Hepatocyte (in vitro differentiated cells): ENCODE measurements at regions not wholly inside any gene's neighbourhood (a gene's known extent, or its start where the extent isn't known, plus 50 kb on each side); places are given as distances from the start of the nearest gene placed in this dataset.

Experiments
- DNase-seq: peaks from one replicate; pipeline ENCODE4 v3.0.0-alpha.2; 2016; ENCODE audit warnings: low spot score
- H2AFZ ChIP-seq: fragments of 200-600 bp; sonication (generic); 2 replicates; pipeline ENCODE4 v1.6.0; 2016; ENCODE audit warnings: antibody characterized with exemption, mild to moderate bottlenecking
- H3K27ac ChIP-seq: fragments of 200-600 bp; sonication (generic); 2 replicates; pipeline ENCODE4 v1.5.1; 2016; ENCODE audit warnings: mild to moderate bottlenecking
- H3K27me3 ChIP-seq: fragments of 200-600 bp; sonication (generic); 2 replicates; pipeline ENCODE4 v1.6.1; 2016
- H3K36me3 ChIP-seq: fragments of 200-600 bp; sonication (generic); replicated peaks from 2 replicates; pipeline ENCODE4 v1.5.1; 2016; ENCODE audit warnings: low read depth; ENCODE audit not compliant: insufficient read depth
- H3K4me1 ChIP-seq: fragments of 200-600 bp; sonication (generic); 2 replicates; pipeline ENCODE4 v1.5.1; 2016; ENCODE audit warnings: mild to moderate bottlenecking, moderate library complexity; ENCODE audit not compliant: insufficient read depth
- H3K4me2 ChIP-seq: fragments of 200-600 bp; sonication (generic); 2 replicates; pipeline ENCODE4 v1.6.0; 2016
- H3K4me3 ChIP-seq: fragments of 200-600 bp; sonication (generic); 2 replicates; pipeline ENCODE4 v1.5.1; 2016; ENCODE audit warnings: mild to moderate bottlenecking
- H3K79me2 ChIP-seq: fragments of 200-600 bp; sonication (generic); 2 replicates; pipeline ENCODE4 v1.6.0; 2017; ENCODE audit warnings: mild to moderate bottlenecking
- H3K9me2 ChIP-seq: fragments of 200-600 bp; sonication (generic); replicated peaks from 2 replicates; pipeline ENCODE4 v1.6.0; 2017; ENCODE audit warnings: mild to moderate bottlenecking; ENCODE audit not compliant: insufficient read depth
- H3K9me3 ChIP-seq: fragments of 200-600 bp; sonication (generic); 2 replicates; pipeline ENCODE4 v1.5.1; 2016; ENCODE audit warnings: low read depth, mild to moderate bottlenecking
- H4K20me1 ChIP-seq: fragments of 200-600 bp; sonication (generic); 2 replicates; pipeline ENCODE4 v1.6.0; 2016; ENCODE audit warnings: mild to moderate bottlenecking; ENCODE audit not compliant: insufficient read depth, poor library complexity, severe bottlenecking
- CTCF ChIP-seq: fragments of 200-600 bp; sonication (generic); IDR thresholded peaks from 2 replicates; pipeline ENCODE4 v1.5.1; 2016; ENCODE audit warnings: antibody characterized with exemption, mild to moderate bottlenecking; ENCODE audit not compliant: poor library complexity
- EZH2 ChIP-seq: fragments of 200-600 bp; sonication (generic); IDR thresholded peaks from 2 replicates; pipeline ENCODE4 v1.6.1; 2016; ENCODE audit warnings: antibody characterized with exemption, mild to moderate bottlenecking, borderline replicate concordance
- EZH2phosphoT487 ChIP-seq: fragments of 200-600 bp; sonication (generic); IDR thresholded peaks from one replicate; pipeline ENCODE4 v1.6.1; 2018; ENCODE audit warnings: antibody characterized with exemption, mild to moderate bottlenecking, low read depth, moderate library complexity; ENCODE audit not compliant: unreplicated experiment, severe bottlenecking
- WGBS: methylation state at CpG from one replicate; pipeline ENCODE4 v1.1.6; 2016; ENCODE audit warnings: low lambda C conversion rate; ENCODE audit errors: missing lambda C conversion rate; 5-methylcytosine and 5-hydroxymethylcytosine counted together

- Histone ChIP-seq H3K27me3 (no peaks in the 10 kb centered on the region), H2AFZ (no peak overlapping the region), H3K4me3 (no peak overlapping the region), H3K36me3 (no peaks in the 10 kb centered on the region), H3K9me2 (no peaks in the 10 kb centered on the region), H3K4me2 (no peak overlapping the region), H3K27ac (no peak overlapping the region), H3K4me1 (no peaks in the 10 kb centered on the region), H3K79me2 (no peaks in the 10 kb centered on the region), H4K20me1 (no peaks in the 10 kb centered on the region), H3K9me3 (no peaks in the 10 kb centered on the region)
- WGBS = 49% methylated on average over 4 of the region's 4 CpGs
- DNase-seq = no peak
- no peak for TF ChIP-seq EZH2phosphoT487
Measured at GRCh38 chr2:7567646-7568045, 650.4 kb downstream of the RNF144A start.

GRCh38 chr2:7570247-7570646, 653.0 kb downstream of the RNF144A start:
- Histone ChIP-seq H3K9me3 (no peaks in the 10 kb centered on the region), H3K27ac (no peak overlapping the region), H3K36me3 (no peaks in the 10 kb centered on the region), H3K4me2 (no peak overlapping the region), H2AFZ (no peak overlapping the region), H4K20me1 (no peaks in the 10 kb centered on the region), H3K79me2 (no peaks in the 10 kb centered on the region), H3K4me1 (no peaks in the 10 kb centered on the region), H3K4me3 (no peak overlapping the region), H3K9me2 (no peaks in the 10 kb centered on the region), H3K27me3 (no peaks in the 10 kb centered on the region)
- no peak for DNase-seq
- 88% methylated on average over 3 of the region's 3 CpGs for whole genome bisulfite sequencing
- TF ChIP-seq EZH2 (no peak), EZH2phosphoT487 (no peak), CTCF (no peak)

GRCh38 chr2:7571701-7572100, 654.5 kb downstream of the RNF144A start:
- Histone ChIP-seq H3K4me3 (no peak overlapping the region), H3K27ac (no peak overlapping the region), H3K79me2 (no peaks in the 10 kb centered on the region), H3K36me3 (no peaks in the 10 kb centered on the region), H3K9me2 (no peaks in the 10 kb centered on the region), H3K27me3 (no peaks in the 10 kb centered on the region), H4K20me1 (no peaks in the 10 kb centered on the region), H3K4me2 (no peak overlapping the region), H2AFZ (no peak overlapping the region), H3K4me1 (no peaks in the 10 kb centered on the region), H3K9me3 (no peaks in the 10 kb centered on the region)
- no peak for DNase-seq
- no peak for TF ChIP-seq EZH2
- TF ChIP-seq CTCF = no peak
- TF ChIP-seq EZH2phosphoT487 = no peak
- 94% methylated on average over 1 of the region's 1 CpG for WGBS

GRCh38 chr2:7572450-7572849, 655.2 kb downstream of the RNF144A start:
- no peaks in the 10 kb centered on the region for H4K20me1 ChIP-seq
- no peaks in the 10 kb centered on the region for H3K79me2 ChIP-seq
- H3K9me2 ChIP-seq = no peaks in the 10 kb centered on the region
- H3K4me3 ChIP-seq = no peak overlapping the region
- whole genome bisulfite sequencing = 90% methylated on average over 7 of the region's 7 CpGs
- no peak overlapping the region for H3K27ac ChIP-seq
- H2AFZ ChIP-seq = no peak overlapping the region
- H3K4me2 ChIP-seq = no peak overlapping the region
- no peaks in the 10 kb centered on the region for H3K27me3 ChIP-seq
- no peaks in the 10 kb centered on the region for H3K36me3 ChIP-seq
- H3K4me1 ChIP-seq = no peaks in the 10 kb centered on the region
- no peaks in the 10 kb centered on the region for H3K9me3 ChIP-seq
- no peak for TF ChIP-seq CTCF
- TF ChIP-seq EZH2phosphoT487 = no peak
- no peak for TF ChIP-seq EZH2
- no peak for DNase-seq
